SKM-1 (cell line): ENCODE measurements at regions not wholly inside any gene's neighbourhood (a gene's known extent, or its start where the extent isn't known, plus 50 kb on each side); places are given as distances from the start of the nearest gene placed in this dataset.

Experiments
- DNase-seq: peaks from one replicate; lab custom pipeline; 2025; ENCODE audit not compliant: unreplicated experiment; lab: John Stamatoyannopoulos, UW

GRCh38 chr11:19345519-19345847, 104.7 kb upstream of the E2F8 start:
- no peak for DNase-seq

DNA sequence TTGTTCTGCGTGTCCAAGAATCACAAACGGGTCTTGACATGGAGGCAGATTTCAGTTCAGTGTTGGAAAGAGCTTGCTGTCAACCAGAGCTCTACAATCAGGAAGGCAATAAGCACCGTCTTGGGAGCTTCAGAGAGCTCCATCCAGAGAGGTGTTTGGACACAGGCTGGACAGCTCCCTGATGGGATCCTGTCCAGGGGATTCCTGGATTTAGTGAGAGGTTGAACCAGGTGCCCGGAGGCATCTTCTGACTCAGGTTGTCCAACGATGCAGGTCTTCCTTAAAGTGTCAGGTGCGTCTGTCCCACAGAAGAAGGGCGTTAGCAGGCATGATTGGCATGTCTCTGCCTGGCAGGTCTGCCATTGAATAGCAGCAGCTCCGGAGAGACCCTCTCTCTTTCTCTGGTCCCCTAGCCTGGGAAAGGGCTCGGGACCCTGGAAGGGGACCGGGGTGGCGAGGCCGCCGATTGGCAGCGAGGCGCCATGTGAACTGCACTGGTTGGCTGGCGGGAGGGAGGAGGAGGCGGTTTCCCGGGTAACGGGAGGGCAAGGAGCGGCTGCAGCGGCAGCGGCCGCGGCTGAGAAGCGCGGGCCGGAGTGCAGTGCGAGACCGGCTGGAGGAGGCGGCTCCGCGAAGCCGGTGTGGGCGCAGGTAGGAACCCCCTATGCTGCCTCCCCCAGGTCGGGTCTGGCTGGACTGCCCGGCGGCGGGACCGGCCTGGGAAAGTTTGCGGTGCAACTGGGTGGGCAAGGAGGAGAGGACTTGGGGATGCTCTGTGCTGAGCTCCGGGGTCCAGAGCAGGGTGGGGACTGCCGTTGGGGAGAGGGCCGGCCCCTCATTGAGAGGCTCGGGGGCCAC, 104.1 kb upstream of the E2F8 start:
- no peak for DNase-seq

- DNase-seq, result no peak
Measured at GRCh38 chr11:19342036-19342435, 101.3 kb upstream of the E2F8 start.

DNA sequence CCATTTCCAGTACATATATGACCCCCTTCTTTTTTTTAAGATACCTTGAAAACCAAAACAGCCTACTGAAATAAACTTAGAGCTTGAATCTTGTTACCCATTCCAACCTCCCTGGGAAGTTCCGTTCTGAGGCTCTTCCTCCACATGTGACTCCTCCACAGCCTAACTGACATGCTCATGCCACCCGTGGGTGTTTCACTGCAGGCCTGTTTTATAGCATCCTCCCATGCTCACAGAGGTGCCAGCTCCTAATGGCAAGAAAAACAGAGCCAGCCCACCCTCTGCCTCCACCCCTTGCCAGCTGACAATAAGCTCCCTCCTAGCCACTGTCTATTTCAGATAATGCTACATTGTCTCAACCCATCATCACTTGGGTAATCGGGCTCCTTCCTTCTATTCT, 97.6 kb upstream of the E2F8 start:
- DNase-seq, result no peak

DNA sequence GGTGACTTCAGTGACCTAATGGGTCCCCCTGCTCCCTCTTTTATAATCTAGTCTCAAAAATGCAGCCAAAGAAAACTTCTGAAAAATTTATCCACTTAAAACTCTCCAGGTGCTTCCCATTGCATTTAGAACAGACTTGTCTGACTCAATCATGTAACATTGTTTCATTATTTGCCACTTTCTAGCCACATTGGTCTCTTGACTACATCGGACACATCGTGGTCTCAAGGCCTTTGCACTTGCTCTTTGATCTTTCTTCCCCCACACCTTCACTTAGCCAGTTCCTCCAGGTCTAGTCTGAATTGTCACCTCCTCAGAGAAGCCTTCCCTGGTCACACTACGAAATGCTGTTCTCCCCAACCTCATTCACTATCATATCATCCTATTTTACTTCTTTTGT, 97.0 kb upstream of the E2F8 start:
- DNase-seq, result no peak

- DNase-seq, result no peak
Measured at GRCh38 chr11:19336331-19336730, 95.6 kb upstream of the E2F8 start.

DNA sequence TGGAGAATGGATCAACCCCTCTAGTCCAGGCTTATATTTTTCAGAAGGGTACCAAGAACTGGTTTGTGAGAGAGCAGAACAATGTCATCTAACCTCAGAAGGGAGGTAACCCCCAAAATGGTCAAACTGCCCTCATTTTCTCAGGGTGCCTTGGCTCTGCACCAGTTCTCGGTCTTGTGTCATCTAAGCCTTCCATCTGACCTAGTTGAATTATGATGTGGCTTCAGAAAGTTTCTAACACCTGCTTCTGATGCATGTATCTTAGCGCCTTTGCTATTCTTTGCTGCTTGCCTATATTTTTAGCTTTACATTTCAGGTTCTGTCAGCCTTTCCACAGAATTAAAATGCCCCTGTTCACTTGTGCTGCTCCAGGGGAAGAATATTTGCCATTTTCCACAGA, 91.7 kb upstream of the E2F8 start:
- DNase-seq, result no peak

DNA sequence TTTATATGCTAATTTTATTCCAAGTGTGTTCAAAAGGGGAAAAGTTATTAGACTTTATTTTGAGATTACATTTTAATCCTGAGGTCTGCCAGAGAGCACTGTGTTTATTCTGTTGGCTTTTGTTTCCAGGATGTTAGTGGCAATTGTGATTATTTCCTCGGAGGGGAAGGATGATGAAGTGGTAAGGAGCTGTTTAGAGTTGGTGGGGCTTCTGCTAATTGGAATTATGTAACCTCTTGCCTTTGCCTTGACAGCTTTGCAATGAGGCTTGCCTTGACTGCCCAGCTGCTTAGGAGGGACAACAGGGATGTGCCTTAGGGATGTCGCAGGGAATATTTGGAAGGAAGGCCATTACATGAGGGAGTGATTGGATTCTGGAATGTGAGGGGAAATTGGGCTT, 89.7 kb upstream of the E2F8 start:
- DNase-seq, result no peak

DNA sequence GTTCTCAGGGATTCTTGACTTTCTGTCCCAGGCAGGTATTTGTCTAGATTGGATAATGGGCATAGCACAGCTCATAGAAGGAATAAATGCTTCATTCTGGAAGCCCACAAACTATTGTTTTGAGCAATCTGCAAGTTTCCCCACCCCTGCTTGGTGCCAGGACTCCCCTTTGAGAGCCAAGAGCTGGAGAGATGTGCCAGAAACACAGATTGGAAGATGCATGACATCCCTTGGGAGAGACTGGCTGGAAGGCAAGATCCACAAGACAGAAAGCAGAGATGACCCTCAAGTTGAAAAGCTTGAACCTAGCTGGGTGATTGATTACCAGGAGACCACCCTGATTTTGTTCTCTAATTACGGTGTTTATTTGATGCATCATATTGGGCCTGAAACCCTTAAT, 89.2 kb upstream of the E2F8 start:
- DNase-seq, result no peak

DNA sequence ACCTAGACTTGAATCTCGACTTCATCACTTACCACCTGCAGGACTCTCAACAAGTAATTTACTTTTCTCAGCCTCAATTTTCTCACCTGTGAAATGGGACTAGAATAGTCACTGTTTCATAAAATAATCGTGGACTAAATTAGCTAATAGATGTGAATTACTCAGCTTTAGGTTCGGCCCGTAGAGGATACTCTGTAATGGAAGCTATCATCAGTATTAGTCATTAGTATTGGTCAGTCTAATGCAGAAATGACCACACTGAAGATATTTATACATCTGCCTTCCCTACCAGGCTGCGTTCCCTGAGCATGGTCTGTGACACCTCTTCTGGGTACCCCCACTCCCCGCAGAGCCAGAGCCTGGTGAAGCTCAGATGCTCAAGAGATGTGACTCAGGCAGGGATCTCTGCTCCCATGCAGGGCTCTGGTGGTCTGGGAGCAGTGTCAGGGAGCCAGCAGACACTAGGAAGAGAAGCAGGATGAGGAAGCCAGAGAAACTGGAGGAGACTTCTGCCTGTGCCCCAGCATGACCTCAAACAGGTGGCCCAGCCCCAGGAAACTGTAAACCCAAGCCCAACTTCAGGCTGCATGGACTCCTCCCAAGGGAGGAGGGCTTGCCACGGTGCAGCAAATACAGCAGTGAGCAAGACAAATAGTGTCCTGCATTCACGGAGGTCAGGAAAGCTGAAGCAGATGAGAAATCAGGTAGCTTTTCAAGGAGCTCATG, 88.0 kb upstream of the E2F8 start:
- no peak for DNase-seq

DNA sequence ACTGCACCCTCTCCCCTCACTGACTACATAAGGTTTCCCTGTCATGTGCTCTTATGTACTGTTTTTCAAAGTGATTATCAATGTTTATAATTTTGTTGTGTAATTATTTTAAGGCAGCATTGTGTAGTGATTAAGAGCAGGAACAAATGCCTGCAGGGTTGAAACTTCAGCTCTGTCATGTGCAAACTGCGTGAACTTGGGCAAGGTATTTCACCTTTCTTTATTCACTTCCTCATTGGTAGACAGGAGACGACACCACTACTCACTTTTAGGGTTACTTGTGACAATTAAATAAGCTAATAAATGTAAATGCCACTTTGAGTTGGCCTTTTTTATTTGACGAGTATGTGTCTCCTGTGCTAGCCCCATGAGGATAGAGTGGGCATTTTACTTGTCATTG, 86.5 kb upstream of the E2F8 start:
- no peak for DNase-seq

GRCh38 chr11:19326499-19326898, 85.8 kb upstream of the E2F8 start:
- no peak for DNase-seq

DNA sequence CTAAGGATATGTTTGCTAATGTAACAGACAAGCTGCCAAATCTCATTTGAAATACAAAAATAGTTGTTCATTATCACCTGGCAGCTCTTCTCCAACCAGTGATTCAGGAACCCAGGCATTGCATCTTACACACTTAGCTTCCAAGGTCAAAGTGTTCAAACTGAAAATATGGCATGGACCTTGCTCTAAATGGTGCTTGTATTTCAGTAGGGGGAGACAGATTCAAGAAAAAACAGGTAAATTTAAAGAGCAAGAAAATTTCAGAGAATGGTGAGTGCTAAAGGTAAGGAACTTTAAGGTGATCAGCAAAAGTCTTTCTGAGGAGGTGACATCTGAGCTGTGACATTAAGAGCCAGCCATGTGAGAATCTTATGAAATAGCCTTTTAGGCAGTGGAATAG, 82.8 kb upstream of the E2F8 start:
- no peak for DNase-seq

DNA sequence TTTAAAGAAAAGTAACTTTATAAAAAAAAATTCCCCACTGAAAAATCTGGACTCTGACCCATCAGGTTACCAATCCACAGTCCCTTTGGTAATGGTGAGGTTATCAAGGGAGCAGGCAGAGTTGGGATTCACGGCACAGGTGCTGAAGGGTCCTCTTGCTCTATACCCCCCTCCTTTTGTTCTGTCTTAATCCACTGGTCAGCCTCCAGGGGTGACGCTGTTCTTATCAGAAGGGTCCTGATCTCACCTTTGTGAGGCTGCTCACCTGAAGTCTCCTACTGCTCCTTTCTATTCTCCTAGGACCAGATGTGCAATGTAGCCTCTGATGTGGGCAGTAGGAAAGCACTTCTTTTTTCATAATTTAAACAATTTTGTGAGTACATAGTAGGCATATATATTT, 80.6 kb upstream of the E2F8 start:
- DNase-seq, result no peak

DNA sequence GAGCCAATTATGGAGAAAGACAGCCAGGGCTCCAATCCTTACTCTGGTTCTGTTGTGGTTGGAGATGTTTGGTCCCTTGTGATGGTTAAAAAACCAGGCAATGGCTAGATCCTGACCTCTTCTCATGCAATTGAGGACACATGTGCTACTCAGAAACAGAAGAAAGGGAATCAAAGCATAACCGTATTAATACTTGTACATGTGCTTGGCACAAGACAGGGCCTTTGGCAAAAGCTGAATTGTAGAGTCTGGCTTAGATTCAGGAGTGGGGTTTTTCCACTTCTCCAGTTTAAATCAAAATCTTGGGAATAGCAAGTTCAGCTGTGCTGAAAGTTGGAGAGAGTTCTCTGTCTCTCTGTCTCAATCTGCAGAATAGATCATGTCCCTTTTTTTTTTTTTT, 80.1 kb upstream of the E2F8 start:
- DNase-seq, result no peak

- DNase-seq, result no peak
Measured at GRCh38 chr11:19316434-19316833, 75.7 kb upstream of the E2F8 start.

DNA sequence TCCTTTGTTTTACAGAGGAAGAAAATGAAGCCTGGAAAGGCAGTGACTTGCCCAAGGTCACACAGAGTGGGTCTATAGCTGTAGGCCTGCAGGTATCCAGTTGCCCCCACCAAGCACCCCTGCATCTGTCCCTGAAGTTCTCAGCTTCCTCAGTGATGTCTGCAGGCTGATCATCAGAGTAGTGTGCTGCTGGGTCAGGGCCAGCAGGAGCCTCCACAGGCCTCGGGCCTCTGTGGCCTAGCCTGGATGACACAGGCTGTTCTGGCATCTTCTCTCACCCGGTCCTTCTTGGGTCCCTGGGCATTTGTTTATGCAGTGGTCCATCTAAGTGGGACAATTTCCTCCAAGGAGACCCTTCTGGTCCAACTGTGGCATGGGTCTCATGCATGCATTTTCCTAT, 74.8 kb upstream of the E2F8 start:
- DNase-seq, result no peak

- no peak for DNase-seq
Measured at GRCh38 chr11:19313140-19313539, 72.4 kb upstream of the E2F8 start.

GRCh38 chr11:19311308-19312030, 70.7 kb upstream of the E2F8 start:
- peak; percentile 14 for DNase-seq

GRCh38 chr11:19307498-19307897, 66.8 kb upstream of the E2F8 start:
- no peak for DNase-seq

DNA sequence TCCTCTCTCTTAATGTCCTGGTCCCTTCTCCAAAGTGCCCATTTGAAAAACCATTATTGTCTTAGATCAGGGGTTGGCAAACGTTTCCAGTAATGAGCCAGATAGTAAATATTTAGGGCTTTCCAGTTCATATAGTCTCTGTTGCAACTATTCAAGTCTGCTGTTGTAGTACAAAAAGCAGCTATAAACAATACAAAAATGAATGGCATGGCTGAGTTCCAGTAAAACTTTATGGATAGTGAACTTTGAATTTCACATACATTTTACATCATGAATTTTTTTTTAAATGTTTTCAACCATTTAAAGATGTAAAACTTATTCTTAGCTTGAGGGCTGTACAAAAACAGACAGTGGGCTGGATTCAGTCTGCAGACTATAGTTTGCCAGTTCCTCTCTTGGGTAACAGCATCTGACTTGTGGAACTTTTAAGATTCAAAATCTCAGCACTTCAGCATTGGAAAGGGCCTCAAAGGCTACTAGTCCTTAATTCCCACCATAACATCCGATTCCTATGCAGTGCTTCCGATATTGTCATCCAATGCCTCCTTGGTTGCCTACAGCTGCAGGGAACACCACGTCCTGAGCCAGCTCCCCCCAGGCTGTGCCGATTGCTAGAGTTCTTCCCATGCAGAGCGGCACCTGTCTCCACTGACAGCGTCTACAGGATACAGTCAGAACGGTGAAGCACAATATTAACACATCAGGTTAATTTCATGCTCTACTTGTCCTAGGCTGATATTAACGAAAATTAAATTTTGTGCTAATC, 65.6 kb upstream of the E2F8 start:
- DNase-seq, result no peak
